Fibroblast of lung (primary cell): ENCODE measurements at regions not wholly inside any gene's neighbourhood (a gene's known extent, or its start where the extent isn't known, plus 50 kb on each side); places are given as distances from the start of the nearest gene placed in this dataset.
A peak's percentile ranks its signal among the peaks of the same experiment; 100 is the strongest.

Source experiments
- DNase-seq, 2 donors: peaks; one replicate each; pipeline versions ENCODE4 v3.0.0 to v3.0.0-alpha.2; 2010; ENCODE audit warnings: low read depth in 2 of 2
- H2AFZ ChIP-seq: 2 replicates; pipeline ENCODE4 v1.5.1; 2012; ENCODE audit warnings: low read length, control low read depth, inconsistent platforms
- H3K27ac ChIP-seq: 2 replicates; pipeline ENCODE4 v1.5.1; 2011; ENCODE audit warnings: low read length, control low read depth; ENCODE audit not compliant: insufficient read depth
- H3K27me3 ChIP-seq: 2 replicates; pipeline ENCODE4 v1.5.1; 2011; ENCODE audit warnings: mild to moderate bottlenecking, low read length; ENCODE audit not compliant: control insufficient read depth, insufficient read depth
- H3K36me3 ChIP-seq: 2 replicates; pipeline ENCODE4 v1.5.1; 2011; ENCODE audit warnings: low read length; ENCODE audit not compliant: control insufficient read depth, insufficient read depth
- H3K4me1 ChIP-seq: 2 replicates; pipeline ENCODE4 v1.5.1; 2011; ENCODE audit warnings: low read length; ENCODE audit not compliant: control insufficient read depth, insufficient read depth; ENCODE audit errors: extremely low read depth
- H3K4me2 ChIP-seq: 2 replicates; pipeline ENCODE4 v1.5.1; 2011; ENCODE audit warnings: low read length, control low read depth; ENCODE audit not compliant: insufficient read depth; ENCODE audit errors: extremely low read depth
- H3K4me3 ChIP-seq, 4 experiments: fragments of 200-600 bp in 1 of 4; sonication (generic) in 1 of 4; replicated peaks in 1 of 4; 2 replicates each; pipeline ENCODE4 v1.5.1; 2011 to 2016; ENCODE audit warnings: low read length in 4 of 4, low read depth in 3 of 4, mild to moderate bottlenecking in 3 of 4, control low read depth in 2 of 4, inconsistent platforms in 1 of 4, mixed read lengths in 1 of 4; ENCODE audit not compliant: insufficient read depth in 1 of 4; ENCODE audit errors: control extremely low read depth in 1 of 4
- H3K79me2 ChIP-seq: 2 replicates; pipeline ENCODE4 v1.5.1; 2012; ENCODE audit warnings: mild to moderate bottlenecking, low read length, inconsistent platforms; ENCODE audit not compliant: control insufficient read depth, insufficient read depth
- H3K9ac ChIP-seq: 2 replicates; pipeline ENCODE4 v1.5.1; 2011; ENCODE audit warnings: mild to moderate bottlenecking, low read length, control low read depth; ENCODE audit not compliant: insufficient read depth
- H3K9me3 ChIP-seq: 2 replicates; pipeline ENCODE4 v1.5.1; 2012; ENCODE audit warnings: low read depth, low read length; ENCODE audit not compliant: control insufficient read depth, insufficient read depth
- H4K20me1 ChIP-seq: 2 replicates; pipeline ENCODE4 v1.5.1; 2011; ENCODE audit warnings: low read length; ENCODE audit not compliant: control insufficient read depth, insufficient read depth; ENCODE audit errors: extremely low read depth
- CTCF ChIP-seq, 2 donors: IDR thresholded peaks in 1 of 2; conservative IDR thresholded peaks in 1 of 2; 1 replicate in 1 of 2; 2 replicates in 1 of 2; pipeline ENCODE4 v1.5.1; 2011 to 2012; ENCODE audit warnings: low read length in 2 of 2, control low read depth in 1 of 2, inconsistent platforms in 1 of 2, low read depth in 1 of 2, mild to moderate bottlenecking in 1 of 2
- EZH2 ChIP-seq: IDR thresholded peaks from 2 replicates; pipeline ENCODE4 v1.5.1; 2012; ENCODE audit warnings: low read length, control low read depth, mild to moderate bottlenecking; ENCODE audit errors: missing control alignments

- no peak for TF ChIP-seq CTCF (conservative IDR thresholded peaks at IDR 0.05 in 1 of 2, IDR thresholded peaks at IDR 0.05 in 1 of 2; ENCODE audit: low read depth in 1 of 2, low read length in 2 of 2)
- no peak for TF ChIP-seq EZH2
Measured at GRCh38 chr10:4343873-4344272, 482.1 kb upstream of the AKR1E2 start.

GRCh38 chr10:4343091-4343490 is 482.9 kb upstream of the AKR1E2 start:
- Histone ChIP-seq H3K9ac (no peak overlapping the region), H3K36me3 (no peaks in the 10 kb centered on the region), H3K4me2 (no peak overlapping the region), H3K79me2 (no peaks in the 10 kb centered on the region), H3K4me1 (peaks cover 15% of the 10 kb centered on the region), H2AFZ (no peak overlapping the region), H3K27ac (no peak overlapping the region), H3K27me3 (no peaks in the 10 kb centered on the region), H3K4me3 (no peak overlapping the region), H4K20me1 (no peaks in the 10 kb centered on the region), H3K9me3 (no peaks in the 10 kb centered on the region)
- TF ChIP-seq EZH2 (no peak), CTCF (conservative IDR thresholded peaks at IDR 0.05 in 1 of 2, IDR thresholded peaks at IDR 0.05 in 1 of 2; ENCODE audit: low read depth in 1 of 2, low read length in 2 of 2) (no peak)
- DNase-seq: no peak

More at GRCh38 chr10:4343873-4344272, 482.1 kb upstream of the AKR1E2 start:
- H3K4me3 ChIP-seq: no peak overlapping the region
- no peaks in the 10 kb centered on the region for H3K36me3 ChIP-seq
- H3K27ac ChIP-seq: peak overlapping the region; percentile 91
- no peaks in the 10 kb centered on the region for H3K27me3 ChIP-seq
- H3K9me3 ChIP-seq: no peaks in the 10 kb centered on the region
- peaks cover 15% of the 10 kb centered on the region for H3K4me1 ChIP-seq
- H3K79me2 ChIP-seq: no peaks in the 10 kb centered on the region
- H4K20me1 ChIP-seq: no peaks in the 10 kb centered on the region
- H2AFZ ChIP-seq: peak overlapping the region; percentile 68
- peak in 1 of 2 donors; percentile 6 for DNase-seq
- H3K9ac ChIP-seq: peak overlapping the region; percentile 41
- peak overlapping the region; percentile 60 for H3K4me2 ChIP-seq

DNA sequence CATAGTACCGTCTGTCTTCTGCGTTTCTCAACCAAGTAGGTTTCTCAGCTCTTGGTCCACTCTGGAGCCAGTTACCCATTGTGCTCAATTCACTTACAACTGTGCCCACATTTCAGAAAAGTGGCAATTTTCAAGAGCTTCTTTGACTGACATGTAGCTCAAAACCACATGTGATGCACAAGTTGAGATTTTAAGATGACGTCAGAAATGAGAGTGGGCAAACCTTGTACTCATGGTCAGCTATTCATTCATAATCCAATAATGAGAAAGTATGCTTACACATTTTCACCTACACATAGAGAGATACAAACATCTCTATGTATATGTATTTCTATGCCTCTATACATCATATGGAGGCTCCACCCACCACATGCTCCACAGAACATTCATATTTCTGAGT is 487.2 kb upstream of the AKR1E2 start:
- no peak for TF ChIP-seq CTCF (conservative IDR thresholded peaks at IDR 0.05 in 1 of 2, IDR thresholded peaks at IDR 0.05 in 1 of 2; ENCODE audit: low read depth in 1 of 2, low read length in 2 of 2)
- no peak for TF ChIP-seq EZH2
- Histone ChIP-seq H3K4me1 (peaks cover 1% of the 10 kb centered on the region), H2AFZ (no peak overlapping the region), H4K20me1 (no peaks in the 10 kb centered on the region), H3K36me3 (no peaks in the 10 kb centered on the region), H3K27me3 (no peaks in the 10 kb centered on the region), H3K79me2 (no peaks in the 10 kb centered on the region), H3K9ac (no peak overlapping the region), H3K4me3 (no peak overlapping the region), H3K27ac (no peak overlapping the region), H3K4me2 (no peak overlapping the region), H3K9me3 (no peaks in the 10 kb centered on the region)
- DNase-seq: no peak
